GM21423 (cell line): ENCODE measurements at regions not wholly inside any gene's neighbourhood (a gene's known extent, or its start where the extent isn't known, plus 50 kb on each side); places are given as distances from the start of the nearest gene placed in this dataset.

Experiments used
- ATAC-seq: cut with Tn5 transposase; IDR thresholded peaks from one replicate; pipeline ENCODE4 v1.9.1; 2021; ENCODE audit warnings: mild to moderate bottlenecking, moderate library complexity; ENCODE audit not compliant: unreplicated experiment

DNA sequence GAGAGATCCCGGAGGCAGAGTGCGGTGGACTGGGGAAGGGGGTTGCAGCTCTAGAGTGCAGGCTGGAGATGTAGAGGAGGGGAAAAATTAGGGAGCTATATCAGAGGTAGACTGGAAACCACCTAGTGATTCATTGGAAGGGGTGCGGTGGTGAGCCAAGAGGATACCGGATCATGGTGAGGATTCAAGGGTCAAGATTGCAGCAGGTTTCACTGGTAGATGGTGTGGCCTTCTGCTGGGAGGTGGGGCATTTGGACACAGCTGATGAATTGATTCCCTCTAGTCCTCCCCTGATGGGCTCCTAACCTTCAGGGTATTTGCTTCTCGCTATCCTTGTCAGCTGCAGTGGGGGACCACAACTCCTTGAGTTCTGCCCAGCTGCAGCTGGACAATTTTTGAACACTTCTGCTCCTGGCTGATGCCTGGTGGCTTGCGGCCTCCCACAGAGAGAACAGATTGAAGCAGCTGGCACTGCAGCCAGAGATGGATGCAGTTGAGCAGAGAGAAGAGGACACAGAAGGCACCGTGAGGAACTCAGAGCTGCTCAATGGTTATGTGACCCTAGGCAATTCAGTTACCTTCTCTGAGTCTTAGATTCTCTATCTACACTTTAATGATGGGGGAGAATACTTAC is 134.4 kb upstream of the ABCA1 start:
- no peak for ATAC-seq

DNA sequence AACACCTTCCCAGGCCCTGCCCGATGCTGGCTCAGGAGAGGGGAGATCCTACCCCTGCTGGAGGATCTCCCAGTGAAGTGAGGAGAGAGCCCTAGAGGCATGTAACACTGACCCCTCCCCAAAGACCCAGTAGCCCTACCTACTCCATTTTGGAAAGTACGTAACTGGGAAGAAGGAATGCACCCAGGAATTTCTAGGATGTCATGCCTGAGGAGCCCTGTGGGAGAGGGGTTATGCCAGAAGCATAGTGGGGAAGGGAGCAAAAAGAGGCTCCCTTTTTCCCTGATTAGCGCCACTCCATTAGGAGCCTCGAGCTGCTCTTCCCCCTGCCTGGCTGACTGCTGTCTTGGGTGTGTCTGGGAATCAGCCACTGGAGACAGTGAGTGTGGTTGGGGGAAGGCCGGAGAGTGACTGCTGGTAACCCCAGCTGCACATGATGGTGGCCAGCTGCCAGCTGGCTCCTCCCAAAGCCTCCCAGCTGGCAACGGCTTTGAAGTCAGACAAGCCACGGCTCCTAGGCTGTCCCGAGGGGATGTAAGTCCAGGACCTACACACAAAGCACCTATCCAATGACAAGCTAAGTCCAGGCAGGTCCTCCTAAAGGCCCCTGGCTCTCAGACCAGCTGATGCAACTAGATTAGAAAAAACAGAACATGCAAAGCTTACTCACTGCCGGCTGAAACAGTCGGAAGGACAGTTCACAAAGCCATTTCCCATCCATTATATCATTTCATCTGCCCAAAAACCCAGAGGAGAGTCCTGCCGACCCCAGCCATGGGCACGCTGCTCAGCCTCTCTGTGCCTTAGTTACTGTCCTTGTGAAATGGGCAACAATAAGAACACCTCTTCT is 136.5 kb upstream of the ABCA1 start:
- no peak for ATAC-seq

DNA sequence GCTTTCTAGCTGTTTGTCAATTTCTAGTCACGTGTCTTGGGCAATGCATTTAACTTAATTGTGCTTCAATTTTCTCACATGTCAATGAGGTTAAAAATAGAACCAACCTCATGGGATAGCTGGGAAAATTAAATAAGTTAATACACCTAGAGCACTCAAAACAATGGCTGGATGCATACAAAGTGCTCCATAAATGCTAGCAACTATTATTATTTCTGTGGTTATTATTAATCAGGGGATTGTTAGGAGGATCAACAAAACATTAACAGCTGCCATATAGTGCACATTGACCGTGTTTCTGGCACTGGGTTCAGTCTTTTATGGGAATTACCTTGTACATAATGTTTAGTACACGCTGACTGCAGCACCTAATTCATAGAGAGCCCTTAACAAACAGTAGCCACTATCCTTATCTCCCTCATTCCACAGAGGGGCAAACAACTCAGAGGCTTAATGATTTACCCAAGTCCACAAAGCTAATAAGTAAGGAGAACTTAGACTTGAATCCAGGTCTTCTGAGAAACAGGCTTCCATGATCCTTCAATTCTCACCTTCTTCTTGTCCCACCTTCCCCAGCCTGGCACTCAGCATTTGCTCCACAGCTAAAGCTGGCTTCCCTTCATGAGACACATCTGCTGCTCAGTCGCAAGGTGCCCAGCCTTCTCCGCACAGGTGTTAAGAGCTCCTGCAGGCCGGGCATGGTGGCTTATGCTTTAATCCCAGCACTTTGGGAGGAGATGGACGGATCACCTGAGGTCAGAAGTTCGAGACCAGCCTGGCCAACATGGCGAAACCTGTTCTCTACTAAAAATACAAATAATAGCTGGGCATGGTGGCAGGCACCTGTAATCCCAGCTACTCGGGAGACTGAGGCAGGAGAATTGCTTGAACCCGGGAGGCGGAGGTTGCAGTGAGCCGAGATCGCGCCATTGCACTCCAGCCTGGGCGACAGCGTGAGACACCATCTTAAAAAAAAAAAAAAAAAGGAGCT is 137.4 kb upstream of the ABCA1 start:
- no peak for ATAC-seq

DNA sequence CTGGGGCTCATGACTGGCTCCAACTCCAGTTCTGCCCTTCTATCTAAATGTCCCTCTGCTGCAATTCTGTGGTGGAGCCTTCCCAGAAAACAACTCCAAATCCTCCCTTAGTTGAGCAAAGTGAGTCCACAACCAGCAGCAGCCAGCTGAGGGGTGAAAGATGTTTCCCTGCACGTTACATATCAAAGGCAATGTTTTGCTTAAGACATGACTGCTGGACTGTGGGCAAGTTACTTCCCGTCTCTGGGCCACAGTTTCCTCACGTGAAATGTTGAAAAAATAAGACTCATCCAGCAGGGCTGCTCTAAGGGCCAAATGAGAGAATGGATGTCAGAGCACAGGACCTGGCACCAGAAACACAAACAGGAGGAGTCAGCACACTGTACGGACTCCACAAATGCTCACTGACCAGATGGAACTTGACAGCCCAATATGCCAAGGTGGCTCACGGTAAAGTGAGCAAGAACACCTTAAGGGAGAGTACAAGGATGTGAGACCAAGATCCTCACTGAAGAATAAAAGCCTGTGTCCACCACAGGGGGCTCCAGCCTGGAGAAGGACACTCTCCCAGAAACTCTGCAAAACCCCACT is 138.4 kb upstream of the ABCA1 start:
- ATAC-seq: no peak

DNA sequence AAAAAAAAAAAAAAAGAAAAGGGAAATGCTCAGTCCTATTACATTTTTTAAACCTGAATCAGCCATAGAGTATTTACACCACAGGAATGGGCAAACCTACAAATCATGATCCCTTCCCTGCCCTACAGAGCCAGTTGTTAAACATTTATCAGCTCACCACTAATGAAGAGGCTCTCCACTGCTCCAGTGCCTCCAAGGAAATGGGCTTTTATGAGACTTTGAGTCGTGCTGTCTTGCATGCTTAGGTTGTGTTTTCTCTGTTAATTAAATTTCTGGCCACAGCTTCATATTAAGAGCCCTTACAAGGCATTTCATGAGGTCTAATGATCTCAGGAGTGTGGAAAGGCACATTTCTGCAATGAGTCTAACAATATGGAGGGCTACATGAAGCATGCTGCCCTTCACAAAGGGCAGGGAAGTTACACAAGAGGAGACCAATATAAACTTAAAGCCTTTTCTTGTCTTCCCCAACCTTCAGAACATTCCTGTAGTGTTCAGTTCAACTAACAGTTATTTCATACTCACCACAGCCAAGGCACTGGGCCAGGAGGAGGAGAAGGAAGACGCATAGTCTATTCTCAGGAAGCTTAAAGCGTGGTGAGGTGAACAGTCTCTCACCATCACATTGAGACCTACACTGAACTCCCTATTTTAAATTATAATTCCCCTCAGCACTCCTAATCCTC is 140.1 kb upstream of the ABCA1 start:
- ATAC-seq: no peak

DNA sequence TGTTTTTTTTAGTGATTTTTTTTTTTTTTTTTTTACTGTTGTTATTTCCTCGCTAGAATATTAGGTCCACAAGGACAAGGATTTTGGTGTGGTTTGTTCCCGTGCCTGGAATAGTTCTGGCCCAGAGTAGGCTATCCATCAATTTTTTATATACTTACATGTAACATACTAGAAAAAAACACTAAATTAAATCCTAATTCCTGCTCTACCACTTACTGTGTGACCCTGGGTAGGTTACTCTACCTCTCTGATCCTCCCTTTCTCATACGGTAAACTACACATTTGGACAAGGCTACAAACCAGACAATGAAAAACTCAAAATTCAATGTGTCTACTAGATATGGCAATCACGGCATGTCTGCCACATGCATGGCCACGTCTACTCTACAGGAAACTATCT is 141.3 kb upstream of the ABCA1 start:
- ATAC-seq: no peak

DNA sequence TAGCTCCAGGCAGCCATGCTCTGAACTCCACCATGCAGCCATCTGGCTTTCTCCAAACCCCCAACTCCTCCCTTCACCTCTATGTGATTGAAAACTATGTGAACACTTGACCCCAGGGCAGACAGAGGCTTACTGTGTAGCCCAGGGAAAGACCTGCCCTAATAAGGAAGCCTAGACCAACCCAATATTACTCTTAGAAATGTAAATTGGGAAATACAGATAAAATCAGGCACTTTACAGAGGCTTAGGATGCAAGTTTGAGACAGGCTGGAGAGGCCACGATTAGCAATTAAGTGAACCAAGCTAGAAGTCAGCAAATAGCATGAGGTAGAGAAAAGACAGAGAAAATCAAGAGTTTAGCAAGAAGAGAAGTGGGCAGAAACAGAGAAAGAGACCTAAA is 141.7 kb upstream of the ABCA1 start:
- ATAC-seq: no peak

DNA sequence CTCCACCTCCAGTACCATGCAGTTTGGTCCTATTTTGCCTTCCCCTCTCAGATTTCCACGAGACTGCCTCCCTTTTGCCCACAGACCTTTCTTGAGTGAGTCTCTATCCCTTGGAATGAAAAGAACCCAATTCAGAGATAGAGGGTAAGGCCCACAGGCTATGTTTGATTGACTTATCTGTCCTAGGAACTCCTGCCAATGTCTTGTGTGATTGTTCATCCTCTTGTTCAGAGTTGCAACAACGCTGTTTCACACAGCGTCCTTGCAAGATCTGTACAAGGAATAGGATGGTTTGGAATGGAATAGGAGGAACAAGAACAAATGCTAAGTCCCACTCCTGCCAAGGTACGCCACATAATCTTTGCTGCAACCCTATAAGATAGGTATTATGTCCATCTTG is 142.2 kb upstream of the ABCA1 start:
- no peak for ATAC-seq

DNA sequence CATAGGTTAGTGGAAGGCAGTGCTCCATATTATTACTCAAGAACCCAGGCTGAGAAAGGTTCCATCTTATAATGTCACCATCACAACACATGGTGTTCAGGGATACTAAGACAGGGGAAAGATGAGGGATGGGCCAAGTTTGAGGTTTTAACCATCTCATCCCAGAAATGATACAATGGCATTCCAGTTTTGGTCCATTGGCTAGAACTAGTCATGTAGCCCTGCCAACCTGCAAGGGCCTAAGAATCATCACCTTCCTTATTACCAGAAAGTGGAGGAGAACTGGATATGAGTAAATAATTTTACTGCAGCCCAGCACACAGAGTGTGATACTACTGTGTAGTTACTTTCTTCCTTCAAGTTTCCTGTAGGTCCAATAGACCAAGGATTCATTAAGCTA is 144.5 kb upstream of the ABCA1 start:
- ATAC-seq: no peak

DNA sequence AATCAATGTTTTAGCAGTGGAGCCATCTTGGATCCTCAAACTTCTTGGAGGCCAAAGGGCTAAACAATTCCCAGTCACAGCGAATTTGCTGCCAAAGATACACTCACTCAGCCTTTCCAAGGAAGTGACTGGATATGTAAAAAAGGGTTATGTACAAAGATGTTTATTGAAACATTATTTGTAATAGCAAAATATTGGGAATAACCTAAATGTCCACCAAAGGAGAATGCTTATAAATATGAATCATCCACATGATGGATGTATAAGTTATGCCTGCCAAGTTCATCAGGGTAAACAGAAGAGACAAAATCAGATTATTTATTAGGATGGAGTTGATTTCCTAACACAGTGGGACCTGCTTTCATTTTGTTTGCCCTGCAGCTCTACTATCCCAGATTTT is 145.2 kb upstream of the ABCA1 start:
- ATAC-seq: no peak

DNA sequence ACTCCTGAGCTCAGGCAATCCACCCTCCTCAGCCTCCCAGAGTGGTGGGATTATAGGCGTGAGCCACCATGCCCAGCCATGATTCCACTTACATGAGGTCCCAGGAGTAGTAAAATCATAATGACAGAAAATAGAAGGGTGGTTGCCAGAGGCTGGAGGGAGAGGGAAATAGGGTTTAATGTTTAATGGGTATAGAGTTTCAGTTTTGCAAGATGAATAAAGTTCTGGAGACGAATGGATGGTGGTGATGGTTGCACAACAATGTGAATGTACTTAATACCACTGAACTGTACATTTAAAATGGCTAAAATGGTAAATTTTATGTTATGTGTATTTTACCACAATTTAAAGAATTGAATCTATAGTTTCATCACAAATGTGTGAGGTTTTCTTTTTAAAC is 146.5 kb upstream of the ABCA1 start:
- no peak for ATAC-seq

DNA sequence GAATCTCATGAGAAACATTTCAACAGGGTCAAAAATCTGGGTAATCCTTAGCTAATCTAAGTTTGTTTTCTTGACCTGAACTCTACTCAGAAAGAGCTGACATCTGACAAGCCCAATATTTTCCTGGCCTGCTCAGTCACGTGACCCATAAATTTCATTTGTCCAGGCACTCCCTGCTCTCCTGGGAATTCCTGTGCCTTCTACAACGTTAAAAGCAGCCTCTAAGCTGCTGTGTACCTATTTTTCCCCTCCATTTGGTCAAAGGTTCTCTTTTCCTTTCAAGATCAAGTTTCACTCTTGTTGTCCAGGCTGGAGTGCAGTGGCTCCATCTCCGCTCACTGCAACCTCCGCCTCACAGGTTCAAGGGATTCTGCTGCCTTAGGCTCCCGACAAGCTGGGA is 148.8 kb upstream of the ABCA1 start:
- ATAC-seq: no peak

DNA sequence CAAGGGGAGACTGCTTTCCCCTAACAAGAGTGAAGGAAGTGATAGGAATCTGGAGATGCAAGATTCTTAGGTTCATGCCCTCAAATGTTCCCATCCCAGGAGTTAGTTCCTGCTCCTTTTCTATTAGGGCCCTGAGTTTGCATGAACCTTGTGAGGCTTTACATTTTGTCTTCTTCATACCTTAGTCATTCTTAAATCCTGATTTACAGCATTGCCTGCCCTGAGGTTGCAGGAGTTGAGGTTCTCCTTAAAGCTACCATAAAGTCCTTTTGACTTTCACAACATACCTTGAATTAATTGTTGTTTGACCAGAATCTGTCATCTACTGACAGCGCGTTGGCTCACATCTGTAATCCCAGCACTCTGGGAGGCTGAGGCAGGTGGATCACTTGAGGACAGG is 151.5 kb upstream of the ABCA1 start:
- ATAC-seq: no peak

DNA sequence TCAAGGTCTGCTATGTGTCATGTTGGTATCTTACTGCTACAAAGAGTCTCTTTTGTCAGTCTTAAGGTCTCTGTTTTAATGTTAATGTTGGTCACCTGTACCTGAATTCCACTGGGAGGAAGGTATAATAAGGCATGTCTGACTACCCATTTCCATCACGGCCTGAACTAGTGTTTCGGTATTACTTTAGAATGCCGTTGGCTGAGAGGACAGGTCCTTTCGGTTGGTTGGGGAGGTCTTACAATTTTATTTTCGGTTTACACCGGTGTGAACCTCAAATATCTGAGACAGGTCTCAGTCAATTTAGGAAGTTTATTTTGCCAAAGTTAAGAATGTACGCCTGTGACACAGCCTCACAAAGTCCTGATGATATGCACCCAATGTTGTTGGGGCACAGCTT is 154.9 kb upstream of the ABCA1 start:
- ATAC-seq: no peak

DNA sequence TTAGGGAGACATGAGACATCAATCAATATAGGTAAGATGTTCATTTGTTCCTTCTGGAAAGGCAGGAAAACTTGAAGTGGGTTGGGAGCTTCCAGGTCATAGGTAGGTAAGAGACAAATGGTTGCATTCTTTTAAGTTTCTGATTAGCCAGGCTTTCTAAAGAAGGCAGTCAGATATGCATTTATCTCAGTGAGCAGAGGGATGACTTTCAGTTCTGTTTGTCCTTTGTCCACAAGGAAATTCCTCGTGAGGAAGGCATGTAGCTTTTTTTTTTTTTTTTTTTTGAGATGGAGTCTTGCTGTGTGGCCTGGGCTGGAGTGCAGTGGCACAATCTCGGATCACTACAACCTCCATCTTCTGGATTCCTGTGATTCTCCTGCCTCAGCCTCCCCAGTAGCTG is 155.3 kb upstream of the ABCA1 start:
- no peak for ATAC-seq

DNA sequence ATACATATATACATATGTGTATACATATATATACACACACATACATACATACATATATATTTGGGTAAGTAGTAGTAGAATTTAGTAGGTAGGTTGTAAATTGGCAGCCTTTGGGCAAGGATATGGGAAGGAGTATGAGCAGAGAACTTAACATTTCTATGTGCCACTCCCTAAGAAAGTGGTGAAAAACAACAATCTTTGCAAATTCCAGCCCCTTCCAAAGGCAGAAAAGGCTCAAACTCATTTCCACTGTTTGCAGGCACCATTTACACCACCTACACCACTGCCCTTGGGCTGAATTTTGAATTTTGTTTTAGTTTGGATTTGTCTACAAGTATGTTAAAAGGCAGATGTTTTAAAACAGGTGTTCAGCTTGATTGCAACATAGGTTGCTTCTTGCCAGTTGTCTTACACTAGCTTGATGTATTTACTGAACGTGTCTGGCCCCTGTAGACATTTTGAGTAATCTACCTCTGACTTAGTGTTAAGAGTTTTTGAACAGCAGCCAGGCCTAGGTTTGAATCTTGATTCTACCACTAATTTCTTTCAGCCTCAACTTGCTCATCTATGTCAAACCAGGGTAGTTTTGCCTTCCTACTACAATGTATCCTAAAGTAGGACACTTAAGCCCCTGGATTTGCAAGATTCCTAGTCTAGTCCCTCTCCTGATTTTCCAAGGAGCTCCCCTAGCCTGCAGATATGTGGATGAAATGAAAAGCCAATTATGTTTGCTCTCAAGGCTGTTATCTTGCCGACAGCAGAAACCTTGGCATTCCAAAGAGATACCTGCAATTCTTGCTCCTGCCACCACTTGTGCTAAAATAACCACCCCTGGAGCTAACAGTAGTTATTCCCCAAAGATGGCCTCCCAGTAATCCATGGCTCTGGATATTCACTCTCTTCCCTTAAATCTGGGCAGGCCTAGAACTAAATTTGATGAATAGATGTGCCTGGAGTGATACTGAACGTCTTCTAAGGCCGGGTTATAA is 156.2 kb upstream of the SLC44A1 start:
- no peak for ATAC-seq

DNA sequence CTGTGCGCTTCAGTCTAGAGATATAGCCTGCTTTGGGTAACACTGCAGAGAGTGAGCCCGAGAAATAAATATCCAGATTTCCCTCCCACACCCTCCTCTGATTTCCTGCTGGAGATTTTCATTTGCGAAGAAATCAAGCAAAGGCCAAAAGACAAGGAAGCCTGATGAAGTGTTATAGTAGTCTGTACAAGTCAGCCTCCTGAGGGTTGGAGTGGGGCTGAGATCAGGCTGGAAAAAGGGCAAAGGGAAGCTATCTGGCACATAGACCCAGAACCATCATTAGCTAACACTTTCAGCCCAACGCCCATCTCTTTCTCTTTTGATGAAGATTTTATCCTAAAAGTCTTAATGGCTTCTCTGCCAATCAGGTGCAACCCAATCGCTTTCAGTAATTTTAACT is 154.6 kb upstream of the SLC44A1 start:
- ATAC-seq: no peak

DNA sequence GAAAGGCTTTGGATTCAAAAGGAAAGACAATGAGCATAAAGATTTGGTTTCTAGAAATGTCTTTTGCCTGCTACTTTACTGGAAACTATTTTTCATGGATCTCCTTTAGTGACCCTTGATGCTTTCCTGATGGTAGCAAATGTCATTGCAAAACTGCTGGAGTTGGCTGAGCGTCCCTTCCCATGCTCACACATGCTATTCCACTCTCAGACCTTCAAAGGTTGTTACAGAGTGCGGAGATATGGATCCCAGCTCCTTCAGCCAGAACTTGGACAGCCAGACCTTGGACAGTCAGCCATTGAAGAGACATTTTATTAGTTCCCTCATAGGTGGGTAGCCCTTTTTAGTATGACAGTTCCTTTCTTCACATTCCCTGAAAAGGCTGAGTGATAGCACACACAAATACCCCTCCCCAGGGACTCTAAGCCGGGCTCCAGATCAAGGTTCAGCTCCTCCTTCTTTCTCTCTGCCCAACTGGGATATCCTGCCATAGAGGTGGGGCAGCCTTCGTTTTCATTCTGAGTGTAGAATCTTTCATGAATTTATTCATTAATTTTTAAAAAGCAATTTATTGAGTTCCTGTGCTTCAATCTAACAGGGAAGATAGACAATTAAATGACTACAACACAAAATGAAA is 153.3 kb upstream of the SLC44A1 start:
- ATAC-seq: no peak

DNA sequence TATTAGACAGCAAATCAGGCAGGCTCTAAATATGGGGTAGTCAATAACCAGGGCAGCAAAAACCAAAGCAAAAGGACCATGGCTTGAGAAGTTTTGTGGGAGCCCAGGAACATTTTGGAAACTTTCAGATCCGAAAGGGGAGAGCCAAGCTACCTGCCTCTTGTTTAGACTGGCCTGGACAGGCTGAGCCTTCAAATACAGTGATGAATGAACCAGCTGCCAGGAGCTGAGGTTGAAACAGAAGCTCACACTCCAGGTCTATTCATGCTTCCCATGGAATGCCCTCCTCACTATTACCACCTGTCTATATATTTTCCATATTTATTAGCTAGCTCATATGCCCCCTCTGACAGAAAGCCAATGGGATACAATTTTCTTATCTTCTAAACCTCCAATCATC is 150.8 kb upstream of the SLC44A1 start:
- ATAC-seq: no peak
